ENCODE measurements at regions not wholly inside any gene's neighbourhood (a gene's known extent, or its start where the extent isn't known, plus 50 kb on each side); places are given as distances from the start of the nearest gene placed in this dataset.

- H3K36me3 ChIP-seq (ENCODE audit: control insufficient read depth, insufficient read depth, low read length), result no peaks in the 10 kb centered on the region
- no peaks in the 10 kb centered on the region for H3K27me3 ChIP-seq (replicated peaks; ENCODE audit: control insufficient read depth, insufficient read depth, low read length)
- DNase-seq (ENCODE audit: extremely low read depth, insufficient read length), result no peak
- no peak for TF ChIP-seq CTCF (IDR thresholded peaks at IDR 0.05; ENCODE audit: insufficient read depth, low read length, poor library complexity, severe bottlenecking)
- H3K4me3 ChIP-seq (replicated peaks; ENCODE audit: low read depth, low read length), result no peak overlapping the region
Measured at GRCh38 chr13:34764246-34764645, 177.8 kb upstream of the NBEA start.

- Histone ChIP-seq H3K36me3 (ENCODE audit: control insufficient read depth, insufficient read depth, low read length) (no peaks in the 10 kb centered on the region), H3K4me3 (replicated peaks; ENCODE audit: low read depth, low read length) (no peak overlapping the region), H3K27me3 (replicated peaks; ENCODE audit: control insufficient read depth, insufficient read depth, low read length) (no peaks in the 10 kb centered on the region)
- no peak for DNase-seq (ENCODE audit: extremely low read depth, insufficient read length)
- no peak for TF ChIP-seq CTCF (IDR thresholded peaks at IDR 0.05; ENCODE audit: insufficient read depth, low read length, poor library complexity, severe bottlenecking)
Measured at GRCh38 chr13:34765446-34766180, 176.5 kb upstream of the NBEA start.

DNA sequence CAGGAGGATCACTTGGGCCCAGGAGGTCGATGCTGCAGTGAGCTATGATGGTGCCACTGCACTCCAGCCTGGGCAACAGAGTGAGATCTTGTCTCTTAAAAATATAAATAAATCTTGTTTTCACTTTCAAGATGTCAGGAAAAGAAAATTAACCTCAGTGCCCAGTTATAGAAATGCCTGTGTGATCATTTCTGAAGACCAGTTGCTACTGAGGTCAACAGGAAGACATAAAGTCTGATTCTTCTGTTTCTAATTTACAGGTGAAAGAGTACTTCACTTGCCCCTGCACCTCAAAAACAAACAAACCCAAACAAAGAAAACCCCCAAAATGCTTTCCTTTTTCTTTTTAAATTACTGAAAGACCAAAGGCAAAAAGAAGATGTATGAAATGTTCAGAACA is 174.3 kb upstream of the NBEA start:
- Histone ChIP-seq H3K27me3 (replicated peaks; ENCODE audit: control insufficient read depth, insufficient read depth, low read length) (no peaks in the 10 kb centered on the region), H3K36me3 (ENCODE audit: control insufficient read depth, insufficient read depth, low read length) (no peaks in the 10 kb centered on the region), H3K4me3 (replicated peaks; ENCODE audit: low read depth, low read length) (no peak overlapping the region)
- no peak for TF ChIP-seq CTCF (IDR thresholded peaks at IDR 0.05; ENCODE audit: insufficient read depth, low read length, poor library complexity, severe bottlenecking)
- DNase-seq (ENCODE audit: extremely low read depth, insufficient read length), result no peak

DNA sequence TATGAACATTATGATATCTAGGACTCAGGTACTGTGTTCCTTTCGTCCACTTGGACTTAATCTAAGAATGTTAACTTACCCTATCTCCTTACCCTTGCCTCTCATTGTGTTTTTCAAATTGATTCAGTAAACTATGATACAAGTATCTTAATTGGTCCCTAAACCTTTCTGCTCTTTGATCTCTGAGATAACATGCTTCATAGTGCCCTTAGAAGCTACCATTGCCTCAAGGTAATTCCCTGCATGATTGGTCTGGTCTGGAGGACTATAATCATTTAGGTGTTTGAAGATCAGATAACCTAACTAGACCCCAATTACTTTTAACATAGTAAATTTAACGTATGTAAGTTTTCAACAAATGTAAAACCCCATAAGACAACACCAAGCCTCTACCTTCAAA is 169.9 kb upstream of the NBEA start:
- DNase-seq (ENCODE audit: extremely low read depth, insufficient read length), result no peak
- Histone ChIP-seq H3K27me3 (replicated peaks; ENCODE audit: control insufficient read depth, insufficient read depth, low read length) (no peaks in the 10 kb centered on the region), H3K4me3 (replicated peaks; ENCODE audit: low read depth, low read length) (no peak overlapping the region), H3K36me3 (ENCODE audit: control insufficient read depth, insufficient read depth, low read length) (no peaks in the 10 kb centered on the region)
- TF ChIP-seq CTCF (IDR thresholded peaks at IDR 0.05; ENCODE audit: insufficient read depth, low read length, poor library complexity, severe bottlenecking), result no peak

GRCh38 chr13:34772881-34773280 is 169.2 kb upstream of the NBEA start:
- DNase-seq (ENCODE audit: extremely low read depth, insufficient read length), result no peak
- Histone ChIP-seq H3K36me3 (ENCODE audit: control insufficient read depth, insufficient read depth, low read length) (no peaks in the 10 kb centered on the region), H3K4me3 (replicated peaks; ENCODE audit: low read depth, low read length) (no peak overlapping the region), H3K27me3 (replicated peaks; ENCODE audit: control insufficient read depth, insufficient read depth, low read length) (no peaks in the 10 kb centered on the region)
- TF ChIP-seq CTCF (IDR thresholded peaks at IDR 0.05; ENCODE audit: insufficient read depth, low read length, poor library complexity, severe bottlenecking), result no peak
